Pulmonary artery endothelial cell (primary cell): ENCODE measurements at regions not wholly inside any gene's neighbourhood (a gene's known extent, or its start where the extent isn't known, plus 50 kb on each side); places are given as distances from the start of the nearest gene placed in this dataset.
"Not testable (repeated sequence)": the region's sequence is repeated elsewhere in the genome, so short reads cannot be mapped to it uniquely, and the experiment has no call there.

Experiments used
- DNase-seq: peaks from one replicate; pipeline ENCODE4 v3.0.0-alpha.2; 2011; ENCODE audit warnings: low read depth, low spot score

DNA sequence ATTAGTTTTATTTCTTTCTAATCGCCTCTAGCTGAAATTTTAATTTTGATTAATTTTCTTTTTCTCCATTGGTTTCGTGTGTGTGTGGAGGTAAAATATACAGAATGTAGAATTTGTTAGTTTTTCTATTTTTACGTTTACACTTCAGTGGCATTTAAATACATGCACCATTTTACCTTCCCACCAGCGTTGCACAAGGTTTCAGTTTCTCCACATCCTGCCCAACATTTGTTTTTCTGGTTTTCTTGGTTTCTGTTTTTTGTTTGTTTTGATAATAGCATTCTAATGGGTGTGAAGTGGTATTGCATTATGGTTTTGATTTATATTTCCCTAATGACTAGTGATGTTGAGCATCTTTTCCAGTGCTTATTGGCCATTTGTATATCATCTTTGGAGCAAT lies 871.4 kb upstream of the DEFB115 start:
- DNase-seq = not testable (repeated sequence)

DNA sequence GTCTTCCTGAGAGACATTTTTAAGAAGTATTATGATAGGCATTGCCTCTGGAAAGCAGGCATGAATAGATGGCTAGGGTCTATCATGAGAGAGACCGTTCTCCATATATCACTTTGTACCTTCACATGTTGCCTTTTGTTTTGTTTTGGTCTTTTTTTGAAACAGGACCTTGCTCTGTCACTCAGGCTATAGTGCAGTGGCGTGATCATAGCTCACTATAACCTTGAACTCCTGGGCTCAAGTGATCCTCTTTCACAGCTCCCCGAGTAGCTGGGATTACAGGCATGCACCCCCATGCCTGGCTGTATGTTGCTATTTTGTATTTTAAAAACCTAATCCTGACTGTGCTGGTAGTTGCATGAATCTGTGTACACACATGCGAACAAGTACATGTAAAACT lies 869.6 kb upstream of the DEFB115 start:
- DNase-seq = not testable (repeated sequence)

DNA sequence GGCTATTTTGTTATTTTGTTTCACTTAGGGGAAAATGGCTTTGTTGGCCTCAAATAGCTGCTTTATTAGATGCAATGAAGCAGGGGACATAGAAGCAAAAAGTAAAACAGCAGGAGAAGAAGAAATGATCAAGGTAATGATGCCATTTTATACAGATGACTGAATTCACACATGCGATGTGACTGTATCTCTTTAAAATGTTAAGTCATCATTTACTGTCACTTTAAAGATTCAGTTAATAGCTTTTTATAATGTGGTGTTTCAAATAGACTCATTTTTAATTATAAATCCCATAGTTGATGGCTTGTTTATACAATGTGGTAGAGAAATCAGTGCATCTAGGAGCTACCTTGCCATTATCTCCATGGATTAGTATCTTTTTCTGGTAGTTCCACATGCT lies 863.9 kb upstream of the DEFB115 start:
- not testable (repeated sequence) for DNase-seq

DNA sequence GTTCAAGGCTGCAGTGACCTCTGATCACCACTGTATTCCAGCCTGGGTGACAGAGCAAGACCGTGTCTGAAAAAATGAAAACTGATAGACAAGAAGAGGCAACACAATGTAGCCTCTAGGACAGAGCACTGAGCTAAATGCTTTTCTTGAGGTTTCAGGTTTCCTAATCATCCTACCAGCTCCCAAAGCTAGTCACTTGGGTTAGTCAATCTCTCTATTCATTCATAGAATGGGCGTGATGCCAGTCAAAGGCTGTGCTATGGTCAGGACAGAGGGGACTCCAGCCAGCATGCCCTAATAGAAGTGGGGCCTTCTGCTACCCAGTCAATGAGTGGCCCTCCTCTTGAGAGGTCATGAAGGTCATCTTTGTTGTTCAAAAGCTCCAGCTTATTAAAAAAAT lies 860.4 kb upstream of the DEFB115 start:
- DNase-seq = not testable (repeated sequence)

DNA sequence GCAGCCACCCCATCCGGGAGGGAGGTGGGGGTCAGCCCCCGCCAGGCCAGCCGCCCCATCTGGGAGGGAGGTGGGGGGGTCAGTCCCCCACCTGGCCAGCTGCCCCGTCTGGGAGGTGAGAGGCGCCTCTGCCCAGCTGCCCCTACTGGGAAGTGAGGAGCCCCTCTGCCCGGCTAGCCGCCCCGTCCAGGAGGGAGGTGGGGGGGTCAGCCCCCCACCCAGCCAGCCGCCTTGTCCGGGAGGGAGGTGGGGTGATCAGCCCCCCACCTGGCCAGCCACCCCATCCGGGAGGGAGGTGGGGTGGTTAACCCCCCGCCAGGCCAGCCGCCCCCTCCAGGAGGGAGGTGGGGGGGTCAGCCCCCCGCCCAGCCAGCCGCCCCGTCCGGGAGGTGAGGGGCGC lies 852.4 kb upstream of the DEFB115 start:
- not testable (repeated sequence) for DNase-seq

DNA sequence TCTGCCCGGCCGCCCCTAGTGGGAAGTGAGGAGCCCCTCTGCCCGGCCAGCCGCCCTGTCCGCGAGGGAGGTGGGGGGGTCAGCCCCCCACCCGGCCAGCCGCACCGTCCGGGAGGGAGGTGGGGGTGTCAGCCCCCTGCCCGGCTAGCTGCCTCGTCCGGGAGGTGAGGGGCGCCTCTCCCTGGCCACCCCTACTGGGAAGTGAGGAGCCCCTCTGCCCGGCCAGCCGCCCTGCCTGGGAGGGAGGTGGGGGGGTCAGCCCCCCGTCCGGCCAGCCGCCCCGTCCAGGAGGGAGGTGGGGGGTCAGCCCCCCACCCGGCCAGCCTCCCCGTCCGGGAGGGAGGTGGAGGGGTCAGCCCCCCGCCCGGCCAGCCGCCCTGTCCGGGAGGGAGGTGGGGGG lies 851.9 kb upstream of the DEFB115 start:
- DNase-seq = not testable (repeated sequence)

DNA sequence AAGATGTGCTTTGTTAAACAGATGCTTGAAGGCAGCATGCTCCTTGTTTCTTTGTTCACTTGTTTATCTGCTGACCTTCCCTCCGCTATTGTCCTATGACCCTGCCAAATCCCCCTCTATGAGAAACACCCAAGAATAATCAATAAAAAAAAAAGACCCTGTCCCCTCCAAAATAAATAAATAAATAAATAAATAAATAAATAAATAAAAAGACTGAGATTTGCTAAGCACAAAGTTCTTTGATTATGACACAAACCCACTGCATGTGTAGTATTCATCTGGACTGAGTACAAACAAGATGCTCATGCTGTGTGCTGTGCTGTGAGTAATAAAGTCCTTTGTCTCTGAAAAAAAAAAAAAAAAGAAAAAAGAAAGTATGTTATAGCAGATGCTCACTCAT lies 851.1 kb upstream of the DEFB115 start:
- not testable (repeated sequence) for DNase-seq

DNA sequence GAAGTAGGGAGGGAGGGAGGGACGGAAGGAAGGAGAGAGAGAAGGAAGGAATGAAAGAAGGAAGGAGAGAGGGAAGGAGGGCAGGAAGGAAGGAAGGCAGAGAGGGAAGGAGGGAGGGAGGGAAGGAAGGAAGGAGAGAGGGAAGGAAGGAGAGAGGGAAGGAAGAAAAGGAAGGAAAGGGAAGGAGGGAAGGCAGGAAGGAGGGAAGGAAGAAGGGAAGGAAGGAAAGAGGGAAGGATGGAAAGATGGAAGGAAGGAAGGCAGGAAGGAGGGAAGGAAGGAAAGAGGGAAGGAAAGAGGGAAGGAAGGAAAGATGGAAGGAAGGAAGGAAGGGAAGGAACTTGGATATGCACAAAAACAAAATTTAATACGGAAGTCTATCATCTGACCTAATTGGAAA lies 844.5 kb upstream of the DEFB115 start:
- no peak for DNase-seq

DNA sequence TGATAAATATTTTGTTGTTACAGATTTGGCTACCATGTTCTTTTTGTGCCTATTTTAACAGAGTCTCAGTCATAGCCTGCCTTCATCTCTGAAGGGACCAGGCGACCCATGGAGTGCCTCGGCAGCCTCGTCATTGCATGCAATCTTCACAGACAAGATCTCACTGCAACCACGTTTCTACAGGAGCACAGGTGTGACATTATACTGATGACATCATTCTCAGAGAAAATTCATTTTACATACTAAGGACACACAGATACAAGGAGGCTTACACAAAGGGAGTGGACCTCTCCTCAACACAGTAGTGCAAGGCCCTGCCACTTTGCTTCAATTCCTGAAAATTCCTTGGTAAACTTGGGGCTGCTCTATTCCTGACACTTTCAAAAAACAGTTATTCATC lies 840.1 kb upstream of the DEFB115 start:
- not testable (repeated sequence) for DNase-seq

DNA sequence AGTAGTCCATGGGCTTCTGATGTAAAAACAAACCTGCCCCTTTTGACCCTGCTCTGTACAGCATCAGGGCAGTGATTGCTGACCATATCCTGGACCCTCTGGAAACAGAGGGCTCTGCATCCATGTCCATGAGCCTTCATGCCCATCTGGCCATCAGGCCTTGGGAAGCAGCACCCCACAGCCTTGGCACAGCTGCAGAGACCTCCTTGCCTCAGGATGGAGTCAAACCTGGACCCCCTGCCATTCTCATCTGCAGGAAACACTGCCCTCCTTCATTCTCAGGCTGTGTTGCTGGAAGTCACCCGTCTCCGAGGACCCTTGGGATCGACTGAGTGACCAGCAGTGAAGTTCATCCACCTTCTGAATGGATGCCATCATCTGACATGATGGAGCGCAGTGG lies 839.1 kb upstream of the DEFB115 start:
- not testable (repeated sequence) for DNase-seq

DNA sequence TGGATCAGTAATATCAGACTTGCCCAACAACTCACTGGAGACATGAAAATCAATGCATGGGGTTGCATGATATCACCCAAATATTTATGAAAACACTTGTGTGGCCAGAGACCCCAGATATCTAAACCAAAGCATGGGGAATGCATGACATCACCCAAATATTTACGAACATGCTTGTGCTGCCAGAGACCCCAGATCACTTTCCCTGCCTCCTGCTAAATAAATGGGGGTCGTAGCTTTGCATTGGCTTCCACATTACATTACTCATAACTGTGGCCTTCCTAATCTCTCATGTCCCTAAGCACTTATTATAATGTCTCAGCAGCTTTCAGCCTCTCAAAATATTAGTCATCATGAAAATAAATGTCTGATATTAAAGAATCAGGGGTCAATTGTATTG lies 838.0 kb upstream of the DEFB115 start:
- DNase-seq = no peak

DNA sequence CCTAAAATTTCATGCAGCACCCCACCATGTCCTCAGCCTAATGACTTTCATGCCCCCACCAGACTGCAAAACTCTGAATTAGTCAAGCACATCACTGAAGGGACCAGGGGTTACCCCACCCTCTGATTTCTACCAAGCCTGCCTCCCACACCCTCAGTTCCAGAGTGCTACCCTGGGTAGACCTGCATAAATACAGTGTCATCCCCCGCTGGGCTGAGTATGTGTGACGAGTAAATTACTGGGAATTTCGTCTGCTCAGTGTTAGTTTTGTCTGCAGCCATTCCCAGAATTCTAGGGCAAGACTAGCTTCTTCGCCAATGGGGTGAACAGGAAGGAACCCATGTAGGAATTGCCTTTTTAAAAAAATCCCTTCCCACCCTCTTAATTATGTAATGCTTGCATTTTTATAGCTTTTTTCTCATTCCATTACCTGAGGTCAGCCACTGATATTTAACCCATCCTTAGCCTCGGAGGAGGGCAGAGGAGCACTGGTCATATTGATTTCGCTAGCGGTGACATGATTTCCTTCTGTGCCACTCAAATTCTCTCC lies 837.5 kb upstream of the DEFB115 start:
- DNase-seq = not testable (repeated sequence)
